ENCODE measurements at regions not wholly inside any gene's neighbourhood (a gene's known extent, or its start where the extent isn't known, plus 50 kb on each side); places are given as distances from the start of the nearest gene placed in this dataset.
"Not testable (repeated sequence)": the region's sequence is repeated elsewhere in the genome, so short reads cannot be mapped to it uniquely, and the experiment has no call there.

DNA sequence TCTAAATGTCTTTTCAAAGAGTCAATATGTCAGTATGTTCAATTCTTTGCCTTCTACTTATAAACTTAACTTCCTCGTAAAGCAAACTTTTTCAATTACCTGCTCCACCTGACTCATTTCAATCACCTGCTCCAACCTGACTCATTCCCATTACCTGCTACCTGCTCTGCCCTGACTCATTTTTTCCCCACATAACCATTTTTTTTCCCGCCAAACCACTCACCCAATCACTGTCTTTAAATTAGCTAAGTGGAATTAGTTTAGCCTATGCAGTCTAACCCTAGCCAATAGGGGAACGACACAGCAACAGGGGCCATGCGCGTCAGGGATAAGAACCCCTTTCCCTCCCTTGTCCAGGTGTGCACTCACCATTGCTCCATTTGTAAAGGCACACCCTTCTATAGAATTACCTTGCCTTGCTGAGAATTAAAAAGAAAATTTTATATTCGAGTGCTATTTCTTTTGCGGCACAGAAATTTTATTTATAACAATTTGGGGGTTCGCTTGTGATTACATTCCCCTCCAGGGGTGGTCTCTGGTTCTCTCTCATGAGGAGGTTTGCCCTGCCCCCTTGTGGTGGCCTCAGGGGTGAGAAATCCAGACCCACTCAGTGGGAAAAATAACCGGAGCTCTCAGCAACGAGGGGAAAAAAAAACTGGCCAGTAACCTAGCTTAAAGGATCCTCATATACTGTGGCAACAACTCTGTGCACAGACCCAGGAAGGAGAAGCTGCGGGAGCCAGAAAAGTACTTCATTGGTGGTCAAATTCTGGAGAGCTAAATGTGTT is 193.1 kb downstream of the ZNF486 start:
- H3K36me3 ChIP-seq (ENCODE audit: insufficient read depth, low read length): no peaks in the 10 kb centered on the region
- no peak overlapping the region for H3K27ac Mint-ChIP-seq
- peaks cover 0 to 2% of the 10 kb centered on the region in 2 donors for H3K27me3 Mint-ChIP-seq
- H3K4me3 Mint-ChIP-seq: no peak overlapping the region
- H3K36me3 Mint-ChIP-seq: peaks cover 0 to 1% of the 10 kb centered on the region in 2 donors
- DNase-seq: no peak
- H3K4me3 ChIP-seq (ENCODE audit: low read length in 2 of 2): no peak overlapping the region
- ChIA-PET CTCF (ENCODE audit: partially characterized antibody) (interaction anchor here (1.0 kb wide), 1 partner anchor 362 kb away, joined by 4 read pairs; no protein-coding TSS in a partner anchor), POLR2A (ENCODE audit: partially characterized antibody) (no interaction called here)
- H3K27ac ChIP-seq (ENCODE audit: low read depth, low read length): no peak overlapping the region
- H3K4me1 ChIP-seq (ENCODE audit: insufficient read depth, low read length): no peaks in the 10 kb centered on the region
- no peaks in the 10 kb centered on the region for H3K9me3 ChIP-seq (ENCODE audit: control insufficient read depth in 1 of 2, low read length in 2 of 2)
- peaks cover 0 to 6% (median 3%) of the 10 kb centered on the region in 4 donors for H3K4me1 Mint-ChIP-seq
- no peaks in the 10 kb centered on the region for H3K27me3 ChIP-seq (ENCODE audit: insufficient read depth, low read length)
- peaks cover 0 to 22% (median 12%) of the 10 kb centered on the region in 8 donors for H3K9me3 Mint-ChIP-seq
- intact Hi-C loops (cut with micrococcal nuclease): no loop called here

DNA sequence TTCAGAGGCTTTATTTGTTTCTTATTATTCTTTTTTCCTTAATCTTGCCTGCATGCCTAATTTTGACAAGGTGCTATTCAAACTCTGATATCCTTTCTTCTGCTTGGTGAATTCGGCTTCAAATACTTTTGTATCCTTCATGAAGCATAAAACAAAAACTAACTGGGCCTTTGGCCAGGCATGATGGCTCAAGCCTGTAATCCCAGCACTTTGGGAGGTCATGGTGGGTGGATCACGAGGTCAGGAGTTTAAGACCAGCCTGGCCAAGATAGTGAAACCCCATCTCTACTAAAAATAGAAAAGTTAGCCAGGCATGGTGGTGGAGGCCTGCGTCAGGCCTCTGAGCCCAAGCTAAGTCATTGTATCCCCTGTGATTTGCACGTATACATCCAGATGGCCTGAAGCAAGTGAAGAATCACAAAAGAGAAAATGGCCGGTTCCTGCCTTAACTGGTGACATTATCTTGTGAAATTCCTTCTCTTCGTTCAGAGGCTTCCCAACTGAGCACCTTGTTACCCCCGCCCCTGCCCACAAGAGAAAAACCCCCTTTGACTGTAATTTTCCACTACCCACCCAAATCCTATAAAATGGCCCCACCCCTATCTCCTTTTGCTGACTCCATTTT is 191.9 kb downstream of the ZNF486 start:
- CTCF ChIA-PET (ENCODE audit: partially characterized antibody); DNase-seq; H3K4me1 ChIP-seq (ENCODE audit: insufficient read depth, low read length); H3K4me3 Mint-ChIP-seq; H3K27me3 Mint-ChIP-seq; H3K4me3 ChIP-seq (ENCODE audit: low read length in 2 of 2); POLR2A ChIA-PET (ENCODE audit: partially characterized antibody); H3K9me3 ChIP-seq (ENCODE audit: control insufficient read depth in 1 of 2, low read length in 2 of 2); H3K27ac ChIP-seq (ENCODE audit: low read depth, low read length); H3K27ac Mint-ChIP-seq; H3K36me3 Mint-ChIP-seq; intact Hi-C loops (cut with micrococcal nuclease); H3K36me3 ChIP-seq (ENCODE audit: insufficient read depth, low read length); H3K4me1 Mint-ChIP-seq; H3K27me3 ChIP-seq (ENCODE audit: insufficient read depth, low read length): not testable (repeated sequence)
- peaks cover 0 to 27% (median 12%) of the 10 kb centered on the region in 8 donors for H3K9me3 Mint-ChIP-seq

DNA sequence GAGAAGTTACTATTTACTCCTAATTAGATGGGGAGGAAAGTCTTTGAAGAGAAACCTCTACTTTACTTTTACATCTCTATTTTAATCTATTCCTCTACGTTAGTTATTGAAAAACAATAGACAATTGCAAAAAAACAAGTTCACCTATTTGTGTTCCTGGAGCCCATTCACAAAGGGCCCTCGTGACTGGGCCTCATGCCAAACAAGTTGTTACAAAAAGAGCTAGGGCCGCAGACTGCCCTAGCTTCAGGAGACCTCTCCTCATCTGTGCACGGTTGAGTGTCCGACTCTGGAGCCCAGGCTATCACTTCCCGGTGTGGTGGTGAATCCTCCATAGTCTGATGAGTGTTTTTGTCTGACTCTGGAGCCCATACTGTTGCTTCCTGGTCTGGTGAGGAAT is 190.9 kb downstream of the ZNF486 start:
- Histone ChIP-seq H3K27me3 (ENCODE audit: insufficient read depth, low read length) (no peaks in the 10 kb centered on the region), H3K36me3 (ENCODE audit: insufficient read depth, low read length) (no peaks in the 10 kb centered on the region), H3K4me1 (ENCODE audit: insufficient read depth, low read length) (no peaks in the 10 kb centered on the region), H3K9me3 (ENCODE audit: control insufficient read depth in 1 of 2, low read length in 2 of 2) (no peaks in the 10 kb centered on the region), H3K27ac (ENCODE audit: low read depth, low read length) (no peak overlapping the region), H3K4me3 (ENCODE audit: low read length in 2 of 2) (no peak overlapping the region)
- ChIA-PET CTCF (ENCODE audit: partially characterized antibody) (no interaction called here), POLR2A (ENCODE audit: partially characterized antibody) (no interaction called here)
- peaks cover 0 to 2% of the 10 kb centered on the region in 2 donors for H3K27me3 Mint-ChIP-seq
- intact Hi-C loops (cut with micrococcal nuclease): no loop called here
- H3K9me3 Mint-ChIP-seq: peaks cover 0 to 27% (median 12%) of the 10 kb centered on the region in 8 donors
- no peak for DNase-seq
- peaks cover 0 to 6% (median 3%) of the 10 kb centered on the region in 4 donors for H3K4me1 Mint-ChIP-seq
- H3K4me3 Mint-ChIP-seq: no peak overlapping the region
- peaks cover 0 to 1% of the 10 kb centered on the region in 2 donors for H3K36me3 Mint-ChIP-seq
- H3K27ac Mint-ChIP-seq: no peak overlapping the region

DNA sequence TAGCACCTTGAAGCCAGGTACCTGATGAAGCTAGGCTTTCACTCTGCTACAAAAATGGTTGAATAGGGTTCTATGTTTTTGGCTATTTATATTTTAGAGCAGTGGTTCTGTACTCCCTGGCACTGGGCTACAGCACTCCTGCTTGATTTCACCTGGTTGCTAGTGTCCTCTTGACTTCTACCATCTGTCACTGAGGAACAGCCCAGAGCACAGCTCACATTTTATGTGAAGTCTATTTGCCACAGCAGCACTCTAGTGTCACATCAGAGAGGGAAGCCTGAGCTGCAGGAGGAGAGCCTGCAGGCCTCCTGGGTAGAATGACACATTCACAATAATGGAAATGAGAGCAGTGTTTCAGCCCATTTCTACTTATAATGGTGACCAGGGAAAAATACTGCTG is 184.2 kb downstream of the ZNF486 start:
- no peak for DNase-seq
- Histone ChIP-seq H3K9me3 (ENCODE audit: control insufficient read depth in 1 of 2, low read length in 2 of 2) (no peaks in the 10 kb centered on the region), H3K4me3 (ENCODE audit: low read length in 2 of 2) (no peak overlapping the region), H3K4me1 (ENCODE audit: insufficient read depth, low read length) (no peaks in the 10 kb centered on the region), H3K36me3 (ENCODE audit: insufficient read depth, low read length) (no peaks in the 10 kb centered on the region), H3K27me3 (ENCODE audit: insufficient read depth, low read length) (no peaks in the 10 kb centered on the region), H3K27ac (ENCODE audit: low read depth, low read length) (no peak overlapping the region)
- ChIA-PET CTCF (ENCODE audit: partially characterized antibody) (no interaction called here), POLR2A (ENCODE audit: partially characterized antibody) (no interaction called here)
- Mint-ChIP-seq H3K4me3 (no peak overlapping the region), H3K27ac (no peak overlapping the region), H3K36me3 (no peaks in the 10 kb centered on the region), H3K4me1 (no peaks in the 10 kb centered on the region), H3K9me3 (peaks cover 0 to 17% (median 5%) of the 10 kb centered on the region in 8 donors), H3K27me3 (no peaks in the 10 kb centered on the region)
- intact Hi-C loops (cut with micrococcal nuclease): no loop called here

DNA sequence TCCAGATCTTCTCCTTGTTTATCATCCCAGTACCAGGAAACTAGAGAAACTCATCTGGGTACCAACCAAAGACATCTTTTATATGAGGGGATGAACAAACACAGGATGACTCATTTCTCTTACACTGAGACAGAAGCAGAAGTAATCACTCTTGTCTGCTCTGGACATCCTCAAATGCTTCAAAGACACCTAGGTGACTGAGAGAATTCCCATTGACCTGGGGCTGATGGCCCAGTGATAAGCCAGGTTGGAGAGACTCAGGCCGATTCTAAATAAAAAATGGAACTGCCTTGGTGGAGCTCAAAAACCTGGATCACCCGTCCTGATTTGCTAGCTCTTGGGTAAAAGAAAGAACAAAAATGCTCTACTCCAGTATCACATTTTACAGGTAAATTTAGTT is 182.2 kb downstream of the ZNF486 start:
- no peak overlapping the region for H3K4me3 Mint-ChIP-seq
- H3K27ac Mint-ChIP-seq: no peak overlapping the region
- Histone ChIP-seq H3K4me3 (ENCODE audit: low read length in 2 of 2) (no peak overlapping the region), H3K9me3 (ENCODE audit: control insufficient read depth in 1 of 2, low read length in 2 of 2) (no peaks in the 10 kb centered on the region), H3K4me1 (ENCODE audit: insufficient read depth, low read length) (no peaks in the 10 kb centered on the region), H3K27ac (ENCODE audit: low read depth, low read length) (no peak overlapping the region), H3K27me3 (ENCODE audit: insufficient read depth, low read length) (no peaks in the 10 kb centered on the region), H3K36me3 (ENCODE audit: insufficient read depth, low read length) (no peaks in the 10 kb centered on the region)
- DNase-seq: no peak
- CTCF ChIA-PET (ENCODE audit: partially characterized antibody): no interaction called here
- intact Hi-C loops (cut with micrococcal nuclease): no loop called here
- no peaks in the 10 kb centered on the region for H3K27me3 Mint-ChIP-seq
- no peaks in the 10 kb centered on the region for H3K4me1 Mint-ChIP-seq
- POLR2A ChIA-PET (ENCODE audit: partially characterized antibody): no interaction called here
- H3K36me3 Mint-ChIP-seq: no peaks in the 10 kb centered on the region
- H3K9me3 Mint-ChIP-seq: peaks cover 0 to 6% (median 0%) of the 10 kb centered on the region in 8 donors

DNA sequence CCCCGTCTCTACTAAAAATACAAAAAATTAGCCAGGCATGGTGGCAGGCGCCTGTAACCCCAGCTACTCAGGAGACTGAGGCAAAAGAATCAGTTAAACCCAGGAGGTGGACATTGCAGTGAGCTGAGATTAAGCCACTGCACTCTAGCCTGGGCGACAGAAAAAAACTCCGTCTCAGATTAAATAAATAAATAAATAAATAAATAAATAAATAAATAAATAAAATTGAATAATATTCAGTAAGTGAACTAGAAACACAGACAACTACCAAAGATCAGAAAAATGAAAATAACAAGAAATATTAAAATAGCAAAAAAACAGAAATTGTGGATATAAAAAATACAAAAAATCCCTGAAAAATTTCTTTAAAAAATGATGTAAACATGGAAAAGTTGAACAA is 172.4 kb downstream of the ZNF486 start:
- Histone ChIP-seq H3K27ac (ENCODE audit: low read depth, low read length) (no peak overlapping the region), H3K36me3 (ENCODE audit: insufficient read depth, low read length) (no peaks in the 10 kb centered on the region), H3K4me1 (ENCODE audit: insufficient read depth, low read length) (no peaks in the 10 kb centered on the region), H3K4me3 (ENCODE audit: low read length in 2 of 2) (no peak overlapping the region), H3K9me3 (ENCODE audit: control insufficient read depth in 1 of 2, low read length in 2 of 2) (no peaks in the 10 kb centered on the region), H3K27me3 (ENCODE audit: insufficient read depth, low read length) (no peaks in the 10 kb centered on the region)
- no peak overlapping the region for H3K27ac Mint-ChIP-seq
- CTCF ChIA-PET (ENCODE audit: partially characterized antibody): no interaction called here
- peaks cover 0 to 12% (median 5%) of the 10 kb centered on the region in 8 donors for H3K9me3 Mint-ChIP-seq
- no peak overlapping the region for H3K4me3 Mint-ChIP-seq
- H3K4me1 Mint-ChIP-seq: no peaks in the 10 kb centered on the region
- POLR2A ChIA-PET (ENCODE audit: partially characterized antibody): no interaction called here
- peaks cover 0 to 8% of the 10 kb centered on the region in 2 donors for H3K36me3 Mint-ChIP-seq
- peaks cover 3 to 6% of the 10 kb centered on the region in 2 donors for H3K27me3 Mint-ChIP-seq
- intact Hi-C loops (cut with micrococcal nuclease): no loop called here
- no peak for DNase-seq

DNA sequence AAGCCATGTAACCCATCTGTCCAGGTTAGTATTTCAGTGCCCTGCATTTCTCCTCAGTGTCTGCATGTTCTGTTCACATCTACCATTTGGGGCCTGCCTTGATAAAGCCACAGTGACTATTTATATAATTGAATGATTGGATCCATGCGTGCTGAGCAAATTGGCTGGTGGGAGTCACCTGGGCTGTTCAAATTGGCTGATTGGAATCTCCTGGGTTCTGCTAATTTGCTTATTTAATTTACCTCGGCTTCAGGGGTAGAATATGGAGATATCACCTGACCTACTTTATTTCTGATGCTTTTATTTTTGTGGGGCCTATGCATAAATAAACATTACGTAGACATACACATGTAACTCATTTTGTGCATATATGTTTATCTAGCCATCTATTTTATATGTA is 167.7 kb downstream of the ZNF486 start:
- ChIA-PET CTCF (ENCODE audit: partially characterized antibody) (no interaction called here), POLR2A (ENCODE audit: partially characterized antibody) (no interaction called here)
- H3K27ac ChIP-seq (ENCODE audit: low read depth, low read length): no peak overlapping the region
- no peaks in the 10 kb centered on the region for H3K27me3 ChIP-seq (ENCODE audit: insufficient read depth, low read length)
- no peaks in the 10 kb centered on the region for H3K4me1 ChIP-seq (ENCODE audit: insufficient read depth, low read length)
- intact Hi-C loops (cut with micrococcal nuclease): no loop called here
- H3K36me3 ChIP-seq (ENCODE audit: insufficient read depth, low read length): no peaks in the 10 kb centered on the region
- Mint-ChIP-seq H3K27me3 (peaks cover 3 to 6% of the 10 kb centered on the region in 2 donors), H3K4me3 (no peak overlapping the region), H3K36me3 (peaks cover 0 to 8% of the 10 kb centered on the region in 2 donors), H3K27ac (no peak overlapping the region), H3K4me1 (no peaks in the 10 kb centered on the region), H3K9me3 (peaks cover 0 to 21% (median 5%) of the 10 kb centered on the region in 8 donors)
- H3K4me3 ChIP-seq (ENCODE audit: low read length in 2 of 2): no peak overlapping the region
- H3K9me3 ChIP-seq (ENCODE audit: control insufficient read depth in 1 of 2, low read length in 2 of 2): no peaks in the 10 kb centered on the region
- no peak for DNase-seq
